IMR-90 (cell line): ENCODE measurements at regions not wholly inside any gene's neighbourhood (a gene's known extent, or its start where the extent isn't known, plus 50 kb on each side); places are given as distances from the start of the nearest gene placed in this dataset.

Experiments used
- ATAC-seq: fragments of 200-7000 bp; cut with Tn5 transposase; 2 replicates; pipeline ENCODE4 v1.9.1; 2020; ENCODE audit warnings: low read depth, mild to moderate bottlenecking, moderate library complexity
- BruUV-seq: library from RNA; stranded (reverse); fragments of 400-500 nt; replicated peaks from 2 replicates; lab custom pipeline; 2021; lab: Mats Ljungman, UMichigan
- CTCF ChIA-PET: fragments of 300-600 bp; formaldehyde crosslinking; extraction: SDS; loops from one replicate; lab custom pipeline; 2021; ENCODE audit warnings: antibody characterized with exemption; lab: Yijun Ruan, JAX
- POLR2A ChIA-PET: fragments of 300-600 bp; sonication (Branson Sonifier 250); formaldehyde crosslinking; loops from one replicate; lab custom pipeline; 2022; ENCODE audit warnings: antibody characterized with exemption; ENCODE audit not compliant: unreplicated experiment; lab: Charles Lee
- DNase-seq: peaks from one replicate; pipeline ENCODE4 v3.0.0; 2013
- H2AFZ ChIP-seq: replicated peaks from 2 replicates; pipeline ENCODE3; 2013; ENCODE audit warnings: low read length, mild to moderate bottlenecking; ENCODE audit not compliant: poor library complexity
- H2AK5ac ChIP-seq: 2 replicates; pipeline ENCODE4 v1.6.1; 2013; ENCODE audit warnings: low read depth, low read length, inconsistent platforms
- H2AK9ac ChIP-seq: replicated peaks from 2 replicates; pipeline ENCODE3; 2013; ENCODE audit warnings: mild to moderate bottlenecking, low read depth, low read length, moderate library complexity; ENCODE audit not compliant: poor library complexity
- H2BK120ac ChIP-seq: 2 replicates; pipeline ENCODE4 v1.6.1; 2013; ENCODE audit warnings: low read depth, low read length, inconsistent platforms
- H2BK15ac ChIP-seq: 3 replicates; pipeline ENCODE4 v1.6.1; 2013; ENCODE audit warnings: low read depth, low read length, inconsistent platforms
- H2BK20ac ChIP-seq: 2 replicates; pipeline ENCODE4 v1.6.1; 2013; ENCODE audit warnings: low read depth, mild to moderate bottlenecking, inconsistent platforms, low read length, moderate library complexity
- H2BK5ac ChIP-seq: 2 replicates; pipeline ENCODE4 v1.6.1; 2013; ENCODE audit warnings: mild to moderate bottlenecking, low read depth, low read length, inconsistent platforms; ENCODE audit not compliant: poor library complexity, severe bottlenecking
- H3K14ac ChIP-seq: replicated peaks from 2 replicates; pipeline ENCODE4 v1.6.1; 2013; ENCODE audit warnings: low read depth, low read length, inconsistent platforms
- H3K18ac ChIP-seq: 2 replicates; pipeline ENCODE4 v1.6.1; 2013; ENCODE audit warnings: low read depth, low read length, control low read depth
- H3K23ac ChIP-seq: 2 replicates; pipeline ENCODE4 v1.6.1; 2013; ENCODE audit warnings: low read depth, low read length, inconsistent platforms
- H3K27ac ChIP-seq: 2 replicates; pipeline ENCODE4 v1.5.1; 2013; ENCODE audit warnings: mild to moderate bottlenecking, control low read depth, low read length; ENCODE audit not compliant: insufficient read depth
- H3K27me3 ChIP-seq: 2 replicates; pipeline ENCODE4 v1.6.1; 2013; ENCODE audit warnings: low read length; ENCODE audit not compliant: control insufficient read depth, insufficient read depth
- H3K36me3 ChIP-seq: 2 replicates; pipeline ENCODE4 v1.6.1; 2013; ENCODE audit warnings: low read length, mixed read lengths; ENCODE audit not compliant: control insufficient read depth, insufficient read depth
- H3K4ac ChIP-seq: 2 replicates; pipeline ENCODE4 v1.6.1; 2013; ENCODE audit warnings: low read depth, low read length, inconsistent platforms
- H3K4me1 ChIP-seq: 2 replicates; pipeline ENCODE4 v1.6.1; 2013; ENCODE audit warnings: low read length, mixed read lengths; ENCODE audit not compliant: control insufficient read depth, insufficient read depth
- H3K4me2 ChIP-seq: 2 replicates; pipeline ENCODE4 v1.6.1; 2013; ENCODE audit warnings: low read depth, mild to moderate bottlenecking, control low read depth, low read length, moderate library complexity
- H3K4me3 ChIP-seq: 2 replicates; pipeline ENCODE4 v1.5.1; 2013; ENCODE audit warnings: low read depth, mild to moderate bottlenecking, control low read depth, low read length, moderate library complexity; ENCODE audit not compliant: insufficient read depth
- H3K56ac ChIP-seq: 2 replicates; pipeline ENCODE4 v1.6.1; 2013; ENCODE audit warnings: low read length, inconsistent platforms; ENCODE audit not compliant: insufficient read depth; ENCODE audit errors: extremely low read depth
- H3K79me1 ChIP-seq, 2 experiments: 2 replicates each; pipeline ENCODE4 v1.6.1; 2013; ENCODE audit warnings: low read length in 2 of 2, inconsistent platforms in 1 of 2, low read depth in 1 of 2
- H3K9ac ChIP-seq: 2 replicates; pipeline ENCODE4 v1.6.1; 2013; ENCODE audit warnings: low read depth, low read length, control low read depth
- H3K9me1 ChIP-seq: 2 replicates; pipeline ENCODE4 v1.6.1; 2013; ENCODE audit warnings: low read length, inconsistent platforms; ENCODE audit not compliant: insufficient read depth
- H3K9me3 ChIP-seq: 2 replicates; pipeline ENCODE4 v1.6.1; 2013; ENCODE audit warnings: low read length; ENCODE audit not compliant: control insufficient read depth, insufficient read depth
- H4K20me1 ChIP-seq: 2 replicates; pipeline ENCODE4 v1.6.1; 2013; ENCODE audit warnings: low read length, inconsistent platforms; ENCODE audit not compliant: insufficient read depth
- H4K5ac ChIP-seq: 2 replicates; pipeline ENCODE4 v1.6.1; 2013; ENCODE audit warnings: mild to moderate bottlenecking, low read depth, low read length, control low read depth
- H4K8ac ChIP-seq, 2 experiments: 2 replicates each; pipeline ENCODE4 v1.6.1; 2013; ENCODE audit warnings: low read depth in 2 of 2, low read length in 2 of 2, control low read depth in 1 of 2, inconsistent platforms in 1 of 2
- H4K91ac ChIP-seq: 2 replicates; pipeline ENCODE4 v1.6.1; 2013; ENCODE audit warnings: low read depth, low read length, inconsistent platforms; ENCODE audit not compliant: insufficient read depth
- MAZ ChIP-seq: IDR thresholded peaks from 2 replicates; pipeline ENCODE4 v1.6.1; 2012; ENCODE audit warnings: low read depth, mild to moderate bottlenecking, low read length, improper control_type of control experiment, moderate library complexity, borderline replicate concordance
- dilution Hi-C: fragments of 300-500 bp; cut with HindIII; formaldehyde crosslinking; loops from one replicate; pipeline ENCODE4 v1.14.3; 2018; ENCODE audit warnings: low sequenced_read_pairs; ENCODE audit not compliant: unreplicated experiment
- in situ Hi-C: fragments of 300-500 bp; cut with MboI; formaldehyde crosslinking; loops from 3 replicates; pipeline ENCODE4 v1.14.3; 2019; ENCODE audit warnings: low sequenced_read_pairs, inconsistent platforms, mixed read lengths
- intact Hi-C: fragments of 100-400 bp; cut with micrococcal nuclease; formaldehyde crosslinking; loops from 2 replicates; pipeline ENCODE4 v1.10.0; 2022
- TF ChIP-seq, protein P1 (sequence below): conservative IDR thresholded peaks from 2 replicates; pipeline ENCODE4 v1.5.1; 2012; ENCODE audit warnings: mild to moderate bottlenecking, low read depth, low read length, improper control_type of control experiment
- TF ChIP-seq, protein P2 (sequence below): fragments of 150-350 bp; IDR thresholded peaks from 2 replicates; pipeline ENCODE4 v1.6.1; 2016; ENCODE audit warnings: low read depth, mild to moderate bottlenecking, low read length, moderate library complexity, borderline replicate concordance

DNA sequence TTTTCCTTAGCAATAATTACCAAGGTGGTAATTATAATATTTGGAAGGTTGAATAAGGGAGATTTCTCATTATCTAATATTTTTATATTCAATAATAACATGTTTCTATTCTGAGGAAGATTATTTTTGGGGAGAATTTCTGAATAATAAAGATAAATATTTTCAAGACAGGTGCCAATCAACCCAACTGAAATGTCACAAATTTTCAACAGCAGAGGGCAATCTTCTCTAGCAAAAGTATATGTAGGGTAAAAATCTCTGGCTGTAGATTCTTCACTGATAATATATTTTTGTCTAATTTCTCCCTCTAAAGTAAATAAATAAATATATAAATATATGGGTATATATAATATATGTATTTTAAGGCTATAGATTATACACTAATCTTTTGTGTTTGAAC is 1187.2 kb upstream of the CRIM1 start:
- H4K20me1 ChIP-seq = no peaks in the 10 kb centered on the region
- no peak overlapping the region for H3K18ac ChIP-seq
- no peak overlapping the region for H4K5ac ChIP-seq
- no peak overlapping the region for H3K4me3 ChIP-seq
- dilution Hi-C loops (no loop called here), intact Hi-C loops (no loop called here), in situ Hi-C loops (no loop called here)
- H2BK5ac ChIP-seq = no peak overlapping the region
- TF ChIP-seq, protein P1, sequence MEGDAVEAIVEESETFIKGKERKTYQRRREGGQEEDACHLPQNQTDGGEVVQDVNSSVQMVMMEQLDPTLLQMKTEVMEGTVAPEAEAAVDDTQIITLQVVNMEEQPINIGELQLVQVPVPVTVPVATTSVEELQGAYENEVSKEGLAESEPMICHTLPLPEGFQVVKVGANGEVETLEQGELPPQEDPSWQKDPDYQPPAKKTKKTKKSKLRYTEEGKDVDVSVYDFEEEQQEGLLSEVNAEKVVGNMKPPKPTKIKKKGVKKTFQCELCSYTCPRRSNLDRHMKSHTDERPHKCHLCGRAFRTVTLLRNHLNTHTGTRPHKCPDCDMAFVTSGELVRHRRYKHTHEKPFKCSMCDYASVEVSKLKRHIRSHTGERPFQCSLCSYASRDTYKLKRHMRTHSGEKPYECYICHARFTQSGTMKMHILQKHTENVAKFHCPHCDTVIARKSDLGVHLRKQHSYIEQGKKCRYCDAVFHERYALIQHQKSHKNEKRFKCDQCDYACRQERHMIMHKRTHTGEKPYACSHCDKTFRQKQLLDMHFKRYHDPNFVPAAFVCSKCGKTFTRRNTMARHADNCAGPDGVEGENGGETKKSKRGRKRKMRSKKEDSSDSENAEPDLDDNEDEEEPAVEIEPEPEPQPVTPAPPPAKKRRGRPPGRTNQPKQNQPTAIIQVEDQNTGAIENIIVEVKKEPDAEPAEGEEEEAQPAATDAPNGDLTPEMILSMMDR = no peak
- TF ChIP-seq, protein P2, sequence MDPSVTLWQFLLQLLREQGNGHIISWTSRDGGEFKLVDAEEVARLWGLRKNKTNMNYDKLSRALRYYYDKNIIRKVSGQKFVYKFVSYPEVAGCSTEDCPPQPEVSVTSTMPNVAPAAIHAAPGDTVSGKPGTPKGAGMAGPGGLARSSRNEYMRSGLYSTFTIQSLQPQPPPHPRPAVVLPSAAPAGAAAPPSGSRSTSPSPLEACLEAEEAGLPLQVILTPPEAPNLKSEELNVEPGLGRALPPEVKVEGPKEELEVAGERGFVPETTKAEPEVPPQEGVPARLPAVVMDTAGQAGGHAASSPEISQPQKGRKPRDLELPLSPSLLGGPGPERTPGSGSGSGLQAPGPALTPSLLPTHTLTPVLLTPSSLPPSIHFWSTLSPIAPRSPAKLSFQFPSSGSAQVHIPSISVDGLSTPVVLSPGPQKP = no peak
- no peak for TF ChIP-seq MAZ
- H2AK5ac ChIP-seq = no peak overlapping the region
- no peak overlapping the region for H4K8ac ChIP-seq
- no peak overlapping the region for H3K4me2 ChIP-seq
- no peak overlapping the region for H3K9ac ChIP-seq
- DNase-seq = no peak
- no peak overlapping the region for H2BK15ac ChIP-seq
- H2BK120ac ChIP-seq = no peak overlapping the region
- H3K27me3 ChIP-seq = no peaks in the 10 kb centered on the region
- H3K4ac ChIP-seq = no peak overlapping the region
- no peak overlapping the region for H3K56ac ChIP-seq
- H3K27ac ChIP-seq = no peak overlapping the region
- ATAC-seq = no peak
- H3K23ac ChIP-seq = no peak overlapping the region
- ChIA-PET CTCF (no interaction called here), POLR2A (no interaction called here)
- H3K4me1 ChIP-seq = no peaks in the 10 kb centered on the region
- BruUV-seq = no TSS peak
- H3K14ac ChIP-seq = no peak overlapping the region
- no peaks in the 10 kb centered on the region; the same call in 1 of the 2 replicates for H3K9me3 ChIP-seq
- H2AFZ ChIP-seq = no peak overlapping the region
- no peak overlapping the region for H4K91ac ChIP-seq
- no peaks in the 10 kb centered on the region for H3K36me3 ChIP-seq
- no peak overlapping the region for H2BK20ac ChIP-seq
- H3K79me1 ChIP-seq = no peaks in the 10 kb centered on the region
- H2AK9ac ChIP-seq = no peak overlapping the region
- H3K9me1 ChIP-seq = no peaks in the 10 kb centered on the region
